ENCODE measurements at regions not wholly inside any gene's neighbourhood (a gene's known extent, or its start where the extent isn't known, plus 50 kb on each side); places are given as distances from the start of the nearest gene placed in this dataset.

DNA sequence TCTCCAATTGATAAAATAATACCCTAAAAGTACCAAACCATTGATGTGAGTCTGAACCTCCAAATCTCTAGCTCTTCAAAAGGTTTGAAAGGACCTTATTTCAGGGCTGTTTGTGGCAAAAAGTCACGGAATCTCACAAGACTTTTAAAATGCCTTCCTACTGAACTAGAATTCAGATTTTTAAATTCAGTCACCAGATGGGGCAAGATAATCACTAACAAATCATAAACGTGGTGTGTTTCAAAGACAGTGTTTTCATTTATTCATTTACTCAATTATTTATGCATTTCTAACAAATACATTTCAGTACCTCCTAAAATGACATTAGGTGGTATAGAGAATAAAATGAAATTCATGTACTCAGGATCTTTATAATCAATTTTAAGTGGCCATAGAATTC lies 68.2 kb upstream of the SMC2 start:
- in situ Hi-C loops (cut with HindIII; ENCODE audit: low sequenced_read_pairs), result no loop called here
- no peak overlapping the region for H3K4me3 ChIP-seq (ENCODE audit: low read depth, low read length)
- TF ChIP-seq, protein P1, sequence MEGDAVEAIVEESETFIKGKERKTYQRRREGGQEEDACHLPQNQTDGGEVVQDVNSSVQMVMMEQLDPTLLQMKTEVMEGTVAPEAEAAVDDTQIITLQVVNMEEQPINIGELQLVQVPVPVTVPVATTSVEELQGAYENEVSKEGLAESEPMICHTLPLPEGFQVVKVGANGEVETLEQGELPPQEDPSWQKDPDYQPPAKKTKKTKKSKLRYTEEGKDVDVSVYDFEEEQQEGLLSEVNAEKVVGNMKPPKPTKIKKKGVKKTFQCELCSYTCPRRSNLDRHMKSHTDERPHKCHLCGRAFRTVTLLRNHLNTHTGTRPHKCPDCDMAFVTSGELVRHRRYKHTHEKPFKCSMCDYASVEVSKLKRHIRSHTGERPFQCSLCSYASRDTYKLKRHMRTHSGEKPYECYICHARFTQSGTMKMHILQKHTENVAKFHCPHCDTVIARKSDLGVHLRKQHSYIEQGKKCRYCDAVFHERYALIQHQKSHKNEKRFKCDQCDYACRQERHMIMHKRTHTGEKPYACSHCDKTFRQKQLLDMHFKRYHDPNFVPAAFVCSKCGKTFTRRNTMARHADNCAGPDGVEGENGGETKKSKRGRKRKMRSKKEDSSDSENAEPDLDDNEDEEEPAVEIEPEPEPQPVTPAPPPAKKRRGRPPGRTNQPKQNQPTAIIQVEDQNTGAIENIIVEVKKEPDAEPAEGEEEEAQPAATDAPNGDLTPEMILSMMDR (IDR thresholded peaks at IDR 0.05; ENCODE audit: low read depth, low read length), result no peak
- DNase-seq (ENCODE audit: low read depth, low spot score), result no peak

- in situ Hi-C loops (cut with HindIII; ENCODE audit: low sequenced_read_pairs), result no loop called here
- DNase-seq (ENCODE audit: low read depth, low spot score), result no peak
- TF ChIP-seq, protein P1 (IDR thresholded peaks at IDR 0.05; ENCODE audit: low read depth, low read length), result no peak
- no peak overlapping the region for H3K4me3 ChIP-seq (ENCODE audit: low read depth, low read length)
These were observed 66.8 kb upstream of the SMC2 start for GRCh38 chr9:104027295-104027694.

DNA sequence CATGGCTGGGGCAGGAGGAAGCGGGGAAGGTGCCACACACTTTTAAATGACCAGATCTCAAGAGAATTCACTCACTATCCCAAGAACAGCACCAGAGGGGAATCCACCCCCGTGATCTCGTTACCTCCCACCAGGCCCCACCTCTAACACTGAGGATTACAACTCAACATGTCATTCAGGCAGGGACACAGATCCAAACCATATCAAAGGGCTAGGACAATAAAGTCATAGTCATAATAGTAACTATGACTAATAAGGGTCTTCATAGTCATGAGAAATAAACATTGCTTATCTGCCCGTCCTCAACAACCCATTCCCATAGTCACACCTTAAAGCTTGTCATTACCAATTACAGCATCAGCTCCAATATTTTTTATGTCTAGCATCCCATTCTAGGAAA lies 65.3 kb upstream of the SMC2 start:
- DNase-seq (ENCODE audit: low read depth, low spot score), result no peak
- TF ChIP-seq, protein P1 (IDR thresholded peaks at IDR 0.05; ENCODE audit: low read depth, low read length), result no peak
- no peak overlapping the region for H3K4me3 ChIP-seq (ENCODE audit: low read depth, low read length)
- in situ Hi-C loops (cut with HindIII; ENCODE audit: low sequenced_read_pairs), result no loop called here

All from astrocyte of the spinal cord (primary cell).